ENCODE measurements at regions not wholly inside any gene's neighbourhood (a gene's known extent, or its start where the extent isn't known, plus 50 kb on each side); places are given as distances from the start of the nearest gene placed in this dataset.

DNA sequence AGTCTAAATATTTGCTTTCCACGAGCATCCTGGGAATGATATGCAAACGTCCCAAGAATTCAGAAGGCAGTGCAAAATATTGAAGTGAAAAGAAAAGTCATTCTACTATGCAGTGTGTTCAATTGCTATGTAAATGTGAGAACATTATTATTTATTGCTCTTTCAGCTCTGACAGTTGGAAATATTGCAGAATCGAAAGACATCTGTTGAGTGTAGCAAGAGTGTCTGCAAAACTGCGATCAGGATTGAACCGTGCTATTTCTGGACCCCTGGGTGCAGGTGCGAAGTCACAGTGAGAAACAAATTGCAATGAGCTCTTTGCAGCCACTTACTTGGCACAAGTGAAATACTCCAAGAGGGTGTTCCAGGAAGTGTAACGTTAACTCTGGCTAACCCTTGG lies 566.4 kb downstream of the AJAP1 start:
- DNase-seq = no peak
- intact Hi-C loops (cut with micrococcal nuclease; ENCODE audit: unreplicated experiment) = no loop called here
- Mint-ChIP-seq H3K36me3 (ENCODE audit: insufficient read depth, unreplicated experiment) (no peaks in the 10 kb centered on the region), H3K9me3 (ENCODE audit: low read depth, unreplicated experiment) (peaks cover 25% of the 10 kb centered on the region), H3K27me3 (ENCODE audit: unreplicated experiment) (no peaks in the 10 kb centered on the region), H3K27ac (ENCODE audit: unreplicated experiment) (no peak overlapping the region), H3K4me1 (ENCODE audit: low read depth, unreplicated experiment) (no peaks in the 10 kb centered on the region), H3K4me3 (ENCODE audit: low read depth, unreplicated experiment) (no peak overlapping the region)
- no TSS peak for BruUV-seq (replicated peaks)
- CTCF ChIA-PET = no interaction called here
- TF ChIP-seq CTCF (IDR thresholded peaks at IDR 0.05; ENCODE audit: unreplicated experiment) = no peak

DNA sequence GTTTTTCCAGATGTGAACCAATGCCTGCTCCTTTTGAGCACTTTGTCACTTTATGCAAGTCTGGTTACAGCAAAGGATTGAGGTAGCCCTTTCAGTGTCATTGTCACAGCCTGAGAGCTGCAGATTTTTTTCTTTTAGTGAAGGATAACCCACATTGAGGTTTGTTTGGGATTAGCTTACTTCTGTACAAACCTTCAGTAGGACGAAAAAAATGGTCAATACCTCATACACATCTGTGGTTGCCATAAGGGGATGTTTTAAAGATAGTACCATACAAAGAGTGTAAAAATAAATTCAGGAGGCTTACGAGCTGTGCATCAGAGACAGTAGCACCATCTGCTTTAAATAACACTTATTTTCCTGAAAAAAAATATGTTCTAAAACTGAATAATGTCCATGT lies 566.0 kb downstream of the AJAP1 start:
- H3K36me3 Mint-ChIP-seq (ENCODE audit: insufficient read depth, unreplicated experiment) = no peaks in the 10 kb centered on the region
- no peak overlapping the region for H3K4me3 Mint-ChIP-seq (ENCODE audit: low read depth, unreplicated experiment)
- no peaks in the 10 kb centered on the region for H3K27me3 Mint-ChIP-seq (ENCODE audit: unreplicated experiment)
- intact Hi-C loops (cut with micrococcal nuclease; ENCODE audit: unreplicated experiment) = no loop called here
- H3K4me1 Mint-ChIP-seq (ENCODE audit: low read depth, unreplicated experiment) = no peaks in the 10 kb centered on the region
- DNase-seq = no peak
- H3K27ac Mint-ChIP-seq (ENCODE audit: unreplicated experiment) = no peak overlapping the region
- H3K9me3 Mint-ChIP-seq (ENCODE audit: low read depth, unreplicated experiment) = peaks cover 23% of the 10 kb centered on the region
- no TSS peak for BruUV-seq (replicated peaks)
- no peak for TF ChIP-seq CTCF (IDR thresholded peaks at IDR 0.05; ENCODE audit: unreplicated experiment)
- CTCF ChIA-PET = no interaction called here

DNA sequence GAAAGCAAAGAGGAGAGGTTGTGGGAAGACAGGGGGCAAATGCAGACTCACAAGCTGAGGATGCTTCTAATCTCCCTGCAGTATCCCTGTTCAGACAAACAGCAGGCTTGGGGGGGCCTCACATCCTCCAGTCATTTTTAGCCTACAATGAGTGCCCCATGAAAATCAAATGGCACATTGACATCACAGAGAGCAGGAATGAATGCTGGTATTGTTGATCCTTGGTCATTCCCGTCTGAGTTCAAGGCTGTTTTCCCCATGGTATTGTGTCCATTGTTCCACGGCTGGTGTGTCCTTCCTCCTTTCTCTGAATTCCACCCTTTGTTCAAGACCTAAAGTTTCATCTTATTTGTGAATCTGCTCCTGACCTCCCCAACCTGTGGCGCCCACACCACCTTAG lies 545.6 kb downstream of the AJAP1 start:
- intact Hi-C loops (cut with micrococcal nuclease; ENCODE audit: unreplicated experiment) = no loop called here
- no peaks in the 10 kb centered on the region for H3K4me1 Mint-ChIP-seq (ENCODE audit: low read depth, unreplicated experiment)
- CTCF ChIA-PET = no interaction called here
- no peak overlapping the region for H3K27ac Mint-ChIP-seq (ENCODE audit: unreplicated experiment)
- H3K4me3 Mint-ChIP-seq (ENCODE audit: low read depth, unreplicated experiment) = no peak overlapping the region
- no peak for DNase-seq
- no TSS peak for BruUV-seq (replicated peaks)
- TF ChIP-seq CTCF (IDR thresholded peaks at IDR 0.05; ENCODE audit: unreplicated experiment) = no peak
- no peaks in the 10 kb centered on the region for H3K27me3 Mint-ChIP-seq (ENCODE audit: unreplicated experiment)
- H3K9me3 Mint-ChIP-seq (ENCODE audit: low read depth, unreplicated experiment) = peaks cover 7% of the 10 kb centered on the region
- H3K36me3 Mint-ChIP-seq (ENCODE audit: insufficient read depth, unreplicated experiment) = no peaks in the 10 kb centered on the region

DNA sequence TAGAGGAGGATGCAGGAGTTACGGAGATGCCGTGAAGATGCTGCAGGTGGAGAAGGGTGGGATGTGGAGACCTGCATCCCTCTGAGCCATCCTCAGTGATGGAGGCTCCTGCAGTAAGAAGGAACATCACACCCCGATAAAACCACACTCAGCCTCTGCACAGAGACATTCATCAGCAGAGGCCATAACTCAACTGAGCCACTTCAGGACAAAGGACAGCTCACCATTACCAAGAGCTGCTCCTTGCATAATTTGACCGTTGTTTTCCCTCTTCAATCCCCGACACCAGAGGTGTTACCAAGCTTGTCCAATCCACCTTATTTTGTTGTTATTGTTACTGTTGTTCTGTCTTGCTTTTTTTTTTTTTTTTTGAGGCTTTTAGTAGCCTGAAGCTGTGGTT lies 543.9 kb downstream of the AJAP1 start:
- BruUV-seq (replicated peaks) = no TSS peak
- no peak for DNase-seq
- TF ChIP-seq CTCF (IDR thresholded peaks at IDR 0.05; ENCODE audit: unreplicated experiment) = no peak
- CTCF ChIA-PET = no interaction called here
- no peaks in the 10 kb centered on the region for H3K36me3 Mint-ChIP-seq (ENCODE audit: insufficient read depth, unreplicated experiment)
- no peak overlapping the region for H3K27ac Mint-ChIP-seq (ENCODE audit: unreplicated experiment)
- intact Hi-C loops (cut with micrococcal nuclease; ENCODE audit: unreplicated experiment) = no loop called here
- H3K27me3 Mint-ChIP-seq (ENCODE audit: unreplicated experiment) = no peaks in the 10 kb centered on the region
- no peak overlapping the region for H3K4me3 Mint-ChIP-seq (ENCODE audit: low read depth, unreplicated experiment)
- H3K4me1 Mint-ChIP-seq (ENCODE audit: low read depth, unreplicated experiment) = no peaks in the 10 kb centered on the region
- H3K9me3 Mint-ChIP-seq (ENCODE audit: low read depth, unreplicated experiment) = peaks cover 5% of the 10 kb centered on the region

- Mint-ChIP-seq H3K36me3 (ENCODE audit: insufficient read depth, unreplicated experiment) (no peaks in the 10 kb centered on the region), H3K27me3 (ENCODE audit: unreplicated experiment) (no peaks in the 10 kb centered on the region), H3K27ac (ENCODE audit: unreplicated experiment) (no peak overlapping the region), H3K4me1 (ENCODE audit: low read depth, unreplicated experiment) (no peaks in the 10 kb centered on the region), H3K4me3 (ENCODE audit: low read depth, unreplicated experiment) (no peak overlapping the region), H3K9me3 (ENCODE audit: low read depth, unreplicated experiment) (peaks cover 5% of the 10 kb centered on the region)
- BruUV-seq (replicated peaks) = no TSS peak
- TF ChIP-seq CTCF (IDR thresholded peaks at IDR 0.05; ENCODE audit: unreplicated experiment) = no peak
- DNase-seq = no peak
- intact Hi-C loops (cut with micrococcal nuclease; ENCODE audit: unreplicated experiment) = no loop called here
- CTCF ChIA-PET = no interaction called here
Observed at GRCh38 chr1:5191470-5191869, 537.1 kb downstream of the AJAP1 start.
